DMS79 (cell line): ENCODE measurements at regions not wholly inside any gene's neighbourhood (a gene's known extent, or its start where the extent isn't known, plus 50 kb on each side); places are given as distances from the start of the nearest gene placed in this dataset.

ENCODE experiments used
- DNase-seq: peaks from one replicate; lab custom pipeline; 2025; lab: John Stamatoyannopoulos, UW

- no peak for DNase-seq
Measured at GRCh38 chr2:144242311-144242710, 277.6 kb downstream of the ZEB2 start.

GRCh38 chr2:144241801-144242200 lies 278.1 kb downstream of the ZEB2 start:
- DNase-seq: no peak

GRCh38 chr2:144240656-144241339 lies 279.1 kb downstream of the ZEB2 start:
- peak; percentile 22 for DNase-seq

GRCh38 chr2:144239726-144240125 lies 280.2 kb downstream of the ZEB2 start:
- DNase-seq: no peak

GRCh38 chr2:144239306-144239705 lies 280.6 kb downstream of the ZEB2 start:
- DNase-seq: no peak

- DNase-seq: peak; percentile 12
Measured at GRCh38 chr2:144237830-144238627, 281.9 kb downstream of the ZEB2 start.

- no peak for DNase-seq
Measured at GRCh38 chr2:144237108-144237507, 282.8 kb downstream of the ZEB2 start.

GRCh38 chr2:144235050-144235449 lies 284.9 kb downstream of the ZEB2 start:
- DNase-seq: no peak

GRCh38 chr2:144234542-144234871 lies 285.4 kb downstream of the ZEB2 start:
- no peak for DNase-seq

GRCh38 chr2:144233733-144234541 lies 286.0 kb downstream of the ZEB2 start:
- no peak for DNase-seq

GRCh38 chr2:144233317-144233716 lies 286.6 kb downstream of the ZEB2 start:
- no peak for DNase-seq

GRCh38 chr2:144230448-144231085 lies 289.4 kb downstream of the ZEB2 start:
- DNase-seq: no peak

GRCh38 chr2:144230033-144230432 lies 289.9 kb downstream of the ZEB2 start:
- DNase-seq: no peak

- DNase-seq: no peak
Measured at GRCh38 chr2:144229296-144229695, 290.6 kb downstream of the ZEB2 start.

GRCh38 chr2:144227427-144228105 lies 292.4 kb downstream of the ZEB2 start:
- DNase-seq: no peak

- no peak for DNase-seq
Measured at GRCh38 chr2:144225076-144225475, 294.8 kb downstream of the ZEB2 start.

GRCh38 chr2:144224472-144224871 lies 295.4 kb downstream of the ZEB2 start:
- no peak for DNase-seq

- no peak for DNase-seq
Measured at GRCh38 chr2:144219979-144220378, 299.9 kb downstream of the ZEB2 start.

- DNase-seq: peak; percentile 80
Measured at GRCh38 chr2:144217853-144218633, 301.9 kb downstream of the ZEB2 start.

GRCh38 chr2:144215701-144216675 lies 303.9 kb downstream of the ZEB2 start:
- DNase-seq: no peak
